Breast epithelium (tissue), 4 donors: ENCODE measurements at regions not wholly inside any gene's neighbourhood (a gene's known extent, or its start where the extent isn't known, plus 50 kb on each side); places are given as distances from the start of the nearest gene placed in this dataset.

ENCODE experiments used
- DNase-seq, 2 donors: peaks; one replicate each; pipeline ENCODE4 v3.0.0-alpha.2; 2019; ENCODE audit warnings: low spot score in 2 of 2
- H3K27ac ChIP-seq, 2 donors: fragments of 200-600 bp; sonication (generic) in 1 of 2; one replicate each; pipeline ENCODE4 v1.5.1; 2016 to 2019; ENCODE audit warnings: mild to moderate bottlenecking in 1 of 2
- H3K27me3 ChIP-seq, 2 donors: fragments of 200-600 bp; sonication (generic) in 1 of 2; one replicate each; pipeline versions ENCODE4 v1.5.1 to v1.6.0; 2017 to 2019; ENCODE audit warnings: control low read depth in 1 of 2, mild to moderate bottlenecking in 1 of 2
- H3K36me3 ChIP-seq: fragments of 200-600 bp; one replicate; pipeline ENCODE4 v1.5.1; 2019
- H3K4me1 ChIP-seq, 2 donors: fragments of 200-600 bp; sonication (generic); one replicate each; pipeline ENCODE4 v1.5.1; 2016 to 2019; ENCODE audit warnings: control low read depth in 1 of 2
- H3K4me3 ChIP-seq, 3 donors: fragments of 200-600 bp; sonication (generic); 1 replicate in 2 of 3; 2 replicates in 1 of 3; pipeline ENCODE4 v1.5.1; 2016 to 2019; ENCODE audit warnings: mild to moderate bottlenecking in 3 of 3, moderate library complexity in 2 of 3
- H3K9me3 ChIP-seq, 2 donors: fragments of 200-600 bp; sonication (generic) in 1 of 2; one replicate each; pipeline ENCODE4 v1.5.1; 2016 to 2019; ENCODE audit warnings: control low read depth in 1 of 2
- CTCF ChIP-seq, 3 donors: fragments of 450-650 bp; IDR thresholded peaks; one replicate each; pipeline ENCODE4 v1.5.1; 2016 to 2017; ENCODE audit warnings: antibody characterized with exemption in 3 of 3, mild to moderate bottlenecking in 3 of 3, moderate library complexity in 3 of 3
- POLR2A ChIP-seq: fragments of 450-650 bp; IDR thresholded peaks from one replicate; pipeline ENCODE4 v1.6.1; 2016; ENCODE audit warnings: antibody characterized with exemption, mild to moderate bottlenecking, moderate library complexity
- POLR2AphosphoS5 ChIP-seq, 3 donors: sonication (generic); formaldehyde crosslinking; IDR thresholded peaks; one replicate each; pipeline ENCODE4 v1.6.1; 2017; ENCODE audit warnings: antibody characterized with exemption in 3 of 3
- intact Hi-C: fragments of 100-400 bp; cut with DNase I; formaldehyde crosslinking; loops from one replicate; pipeline ENCODE4 v1.15.1; 2023; ENCODE audit warnings: low total_unique reads

- TF ChIP-seq POLR2AphosphoS5 (IDR thresholded peaks at IDR 0.05) (no peak), POLR2A (no peak), CTCF (IDR thresholded peaks at IDR 0.05) (no peak)
- intact Hi-C loops, result no loop called here
- Histone ChIP-seq H3K27me3 (no peaks in the 10 kb centered on the region), H3K4me3 (no peak overlapping the region), H3K36me3 (no peaks in the 10 kb centered on the region), H3K9me3 (no peaks in the 10 kb centered on the region), H3K27ac (no peak overlapping the region), H3K4me1 (no peaks in the 10 kb centered on the region)
- DNase-seq, result no peak
These were observed 225.1 kb upstream of the ADGRB3 start for GRCh38 chr6:68410021-68410420.

DNA sequence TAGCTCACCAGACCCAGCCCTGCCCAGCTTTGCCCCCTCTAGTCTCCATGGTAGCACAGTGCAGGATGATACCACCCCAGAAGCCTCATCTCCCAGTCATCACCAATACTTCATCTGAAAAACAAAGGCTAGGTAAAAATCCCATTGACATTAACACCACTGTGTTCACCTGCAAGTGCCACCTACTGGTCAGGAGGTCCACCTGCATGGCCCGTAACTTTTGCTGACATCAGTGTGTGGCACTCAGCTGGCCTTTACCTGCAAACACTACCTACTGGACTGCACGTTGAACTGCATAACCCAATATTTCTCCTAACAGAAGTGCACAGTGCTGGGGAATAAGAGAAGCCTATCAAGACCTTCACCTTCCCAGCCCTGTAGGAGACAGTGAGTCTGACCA is 234.7 kb upstream of the ADGRB3 start:
- no peak overlapping the region for H3K4me3 ChIP-seq
- no peaks in the 10 kb centered on the region for H3K36me3 ChIP-seq
- no peak overlapping the region for H3K27ac ChIP-seq
- intact Hi-C loops, result no loop called here
- H3K4me1 ChIP-seq, result no peaks in the 10 kb centered on the region
- DNase-seq, result no peak
- TF ChIP-seq CTCF (IDR thresholded peaks at IDR 0.05) (no peak), POLR2AphosphoS5 (IDR thresholded peaks at IDR 0.05) (no peak), POLR2A (no peak)
- peaks cover 4 to 39% of the 10 kb centered on the region in 2 donors for H3K9me3 ChIP-seq
- H3K27me3 ChIP-seq, result no peaks in the 10 kb centered on the region

- H3K4me1 ChIP-seq, result no peaks in the 10 kb centered on the region
- no peak for DNase-seq
- no peak overlapping the region for H3K27ac ChIP-seq
- H3K27me3 ChIP-seq, result no peaks in the 10 kb centered on the region
- no peaks in the 10 kb centered on the region for H3K36me3 ChIP-seq
- TF ChIP-seq POLR2AphosphoS5 (IDR thresholded peaks at IDR 0.05) (no peak), POLR2A (no peak), CTCF (IDR thresholded peaks at IDR 0.05) (no peak)
- intact Hi-C loops, result no loop called here
- no peak overlapping the region for H3K4me3 ChIP-seq
- H3K9me3 ChIP-seq, result peaks cover 0 to 5% of the 10 kb centered on the region in 2 donors
These were observed 243.1 kb upstream of the ADGRB3 start for GRCh38 chr6:68391953-68392352.

- Histone ChIP-seq H3K36me3 (no peaks in the 10 kb centered on the region), H3K4me1 (no peaks in the 10 kb centered on the region), H3K4me3 (no peak overlapping the region), H3K9me3 (no peaks in the 10 kb centered on the region), H3K27me3 (no peaks in the 10 kb centered on the region), H3K27ac (no peak overlapping the region)
- no peak for DNase-seq
- TF ChIP-seq POLR2AphosphoS5 (IDR thresholded peaks at IDR 0.05) (no peak), CTCF (IDR thresholded peaks at IDR 0.05) (no peak), POLR2A (no peak)
- intact Hi-C loops, result no loop called here
These were observed 262.1 kb upstream of the ADGRB3 start for GRCh38 chr6:68372991-68373390.

- Histone ChIP-seq H3K36me3 (no peaks in the 10 kb centered on the region), H3K27me3 (no peaks in the 10 kb centered on the region), H3K4me3 (no peak overlapping the region), H3K27ac (no peak overlapping the region), H3K4me1 (no peaks in the 10 kb centered on the region), H3K9me3 (no peaks in the 10 kb centered on the region)
- DNase-seq, result no peak
- intact Hi-C loops, result no loop called here
- no peak for TF ChIP-seq POLR2A
- TF ChIP-seq POLR2AphosphoS5 (IDR thresholded peaks at IDR 0.05), result no peak
- TF ChIP-seq CTCF (IDR thresholded peaks at IDR 0.05), result no peak
These were observed 266.2 kb upstream of the ADGRB3 start for GRCh38 chr6:68368845-68369244.
